ENCODE measurements at regions not wholly inside any gene's neighbourhood (a gene's known extent, or its start where the extent isn't known, plus 50 kb on each side); places are given as distances from the start of the nearest gene placed in this dataset.
A peak's percentile ranks its signal among the peaks of the same experiment; 100 is the strongest.

GRCh38 chr2:224195925-224196571, 157.0 kb upstream of the SERPINE2 start:
- no peak for ATAC-seq
- H3K27ac ChIP-seq = no peak overlapping the region
- H3K27me3 ChIP-seq = no peaks in the 10 kb centered on the region
- no peaks in the 10 kb centered on the region for H3K9me3 ChIP-seq
- DNase-seq = peak in 3 of 4 donors; percentile 9 to 35 (median 17)
- H3K4me1 ChIP-seq = no peaks in the 10 kb centered on the region
- no peaks in the 10 kb centered on the region for H3K36me3 ChIP-seq (replicated peaks in 1 of 2; ENCODE audit: insufficient read depth in 1 of 2, low read depth in 2 of 2)
- intact Hi-C loops (cut with DNase I) = no loop called here
- 51 to 67% methylated on average over 2 of the region's 2 CpGs for WGBS, 2 donors
- TF ChIP-seq CTCF (IDR thresholded peaks at IDR 0.05) (no peak), POLR2A (IDR thresholded peaks at IDR 0.05) (no peak)
- no peak overlapping the region for H3K4me3 ChIP-seq

GRCh38 chr2:224194161-224194560, 155.1 kb upstream of the SERPINE2 start:
- DNase-seq = no peak
- ATAC-seq = no peak

GRCh38 chr2:224191465-224191864, 152.4 kb upstream of the SERPINE2 start:
- Histone ChIP-seq H3K27me3 (no peaks in the 10 kb centered on the region), H3K36me3 (replicated peaks in 1 of 2; ENCODE audit: insufficient read depth in 1 of 2, low read depth in 2 of 2) (no peaks in the 10 kb centered on the region), H3K9me3 (peaks cover 0 to 4% (median 0%) of the 10 kb centered on the region in 3 donors), H3K4me3 (no peak overlapping the region), H3K4me1 (no peaks in the 10 kb centered on the region), H3K27ac (no peak overlapping the region)
- 58 to 64% methylated on average over 3 of the region's 3 CpGs for WGBS, 2 donors
- DNase-seq (no peak), ATAC-seq (no peak)
- TF ChIP-seq CTCF (IDR thresholded peaks at IDR 0.05) = no peak
- intact Hi-C loops (cut with DNase I) = no loop called here

More at GRCh38 chr2:224194161-224194560, 155.1 kb upstream of the SERPINE2 start:
- Histone ChIP-seq H3K4me1 (no peaks in the 10 kb centered on the region), H3K27ac (no peak overlapping the region), H3K4me3 (no peak overlapping the region), H3K27me3 (no peaks in the 10 kb centered on the region), H3K9me3 (no peaks in the 10 kb centered on the region), H3K36me3 (replicated peaks in 1 of 2; ENCODE audit: insufficient read depth in 1 of 2, low read depth in 2 of 2) (no peaks in the 10 kb centered on the region)
- TF ChIP-seq POLR2A (IDR thresholded peaks at IDR 0.05) (no peak), CTCF (IDR thresholded peaks at IDR 0.05) (no peak)
- WGBS, 2 donors = 68 to 89% methylated on average over 1 of the region's 1 CpG
- intact Hi-C loops (cut with DNase I) = no loop called here

GRCh38 chr2:224190936-224191270, 151.8 kb upstream of the SERPINE2 start:
- DNase-seq (no peak), ATAC-seq (no peak)
- Histone ChIP-seq H3K9me3 (peaks cover 0 to 4% (median 0%) of the 10 kb centered on the region in 3 donors), H3K27ac (no peak overlapping the region), H3K4me1 (no peaks in the 10 kb centered on the region), H3K27me3 (no peaks in the 10 kb centered on the region), H3K4me3 (no peak overlapping the region), H3K36me3 (replicated peaks in 1 of 2; ENCODE audit: insufficient read depth in 1 of 2, low read depth in 2 of 2) (no peaks in the 10 kb centered on the region)
- intact Hi-C loops (cut with DNase I) = no loop called here
- 34 to 37% methylated on average over 2 of the region's 2 CpGs for WGBS, 2 donors
- TF ChIP-seq POLR2A (IDR thresholded peaks at IDR 0.05) (no peak), CTCF (IDR thresholded peaks at IDR 0.05) (no peak)

- Histone ChIP-seq H3K9me3 (peaks cover 0 to 4% (median 0%) of the 10 kb centered on the region in 3 donors), H3K27me3 (no peaks in the 10 kb centered on the region), H3K27ac (no peak overlapping the region), H3K4me3 (no peak overlapping the region), H3K4me1 (no peaks in the 10 kb centered on the region), H3K36me3 (replicated peaks in 1 of 2; ENCODE audit: insufficient read depth in 1 of 2, low read depth in 2 of 2) (no peaks in the 10 kb centered on the region)
- ATAC-seq = no peak
- DNase-seq = no peak
- WGBS, 2 donors = 36 to 51% methylated on average over 2 of the region's 2 CpGs
- TF ChIP-seq POLR2A (IDR thresholded peaks at IDR 0.05) (no peak), CTCF (IDR thresholded peaks at IDR 0.05) (no peak)
- intact Hi-C loops (cut with DNase I) = no loop called here
Measured at GRCh38 chr2:224190234-224190935, 151.3 kb upstream of the SERPINE2 start.
